Muscle of leg (tissue), 3 donors: ENCODE measurements at regions not wholly inside any gene's neighbourhood (a gene's known extent, or its start where the extent isn't known, plus 50 kb on each side); places are given as distances from the start of the nearest gene placed in this dataset.

Experiments
- DNase-seq: peaks from one replicate; pipeline ENCODE4 v3.0.0; 2013
- H3K27ac ChIP-seq: one replicate; pipeline ENCODE4 v1.5.1; 2013; ENCODE audit warnings: mild to moderate bottlenecking, low read length, control low read depth
- H3K27me3 ChIP-seq: one replicate; pipeline ENCODE4 v1.6.1; 2013; ENCODE audit warnings: low read length; ENCODE audit not compliant: control insufficient read depth, insufficient read depth
- H3K36me3 ChIP-seq: one replicate; pipeline ENCODE4 v1.6.1; 2013; ENCODE audit warnings: low read length; ENCODE audit not compliant: control insufficient read depth, insufficient read depth
- H3K4me1 ChIP-seq: one replicate; pipeline ENCODE4 v1.6.1; 2013; ENCODE audit warnings: low read length; ENCODE audit not compliant: control insufficient read depth, insufficient read depth
- H3K4me3 ChIP-seq: one replicate; pipeline ENCODE4 v1.5.1; 2013; ENCODE audit warnings: low read length, control low read depth
- H3K9me3 ChIP-seq: replicated peaks from 2 replicates; pipeline ENCODE4 v1.6.1; 2013; ENCODE audit warnings: low read depth, low read length; ENCODE audit not compliant: control insufficient read depth
- WGBS: methylation state at CpG from one replicate; pipeline ENCODE4 v1.1.5; 2013; ENCODE audit warnings: missing lambda C conversion rate; ENCODE audit not compliant: insufficient coverage; 5-methylcytosine and 5-hydroxymethylcytosine counted together

DNA sequence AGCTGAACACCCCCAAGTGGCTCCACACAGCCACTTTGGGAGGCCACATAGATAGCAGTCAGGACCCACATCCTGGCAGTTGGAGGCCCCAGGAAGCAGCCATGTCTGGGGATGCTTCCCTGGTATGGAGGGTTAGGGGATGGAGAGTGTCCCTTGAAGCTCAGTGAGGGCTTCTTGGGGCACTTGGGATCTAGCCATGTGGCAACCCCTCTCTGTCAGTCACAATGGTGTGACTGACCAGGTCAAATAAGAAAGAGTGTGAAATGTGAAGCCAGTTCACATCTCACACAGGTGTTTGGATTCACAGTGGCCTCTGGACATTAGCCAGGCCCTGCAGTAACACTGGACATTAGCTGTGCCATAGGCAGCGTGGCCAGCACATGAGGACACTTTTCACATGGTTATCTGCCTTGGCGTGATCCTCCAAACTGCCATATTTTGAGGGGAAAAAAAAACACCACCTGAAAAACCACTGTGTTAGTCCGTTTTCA lies 53.9 kb upstream of the IL17B start:
- Histone ChIP-seq H3K4me3 (no peak overlapping the region), H3K36me3 (peaks cover 10% of the 10 kb centered on the region), H3K27me3 (no peaks in the 10 kb centered on the region), H3K4me1 (peaks cover 9% of the 10 kb centered on the region), H3K27ac (no peak overlapping the region), H3K9me3 (no peaks in the 10 kb centered on the region)
- 67% methylated on average over 1 of the region's 3 CpGs for WGBS
- no peak for DNase-seq

DNA sequence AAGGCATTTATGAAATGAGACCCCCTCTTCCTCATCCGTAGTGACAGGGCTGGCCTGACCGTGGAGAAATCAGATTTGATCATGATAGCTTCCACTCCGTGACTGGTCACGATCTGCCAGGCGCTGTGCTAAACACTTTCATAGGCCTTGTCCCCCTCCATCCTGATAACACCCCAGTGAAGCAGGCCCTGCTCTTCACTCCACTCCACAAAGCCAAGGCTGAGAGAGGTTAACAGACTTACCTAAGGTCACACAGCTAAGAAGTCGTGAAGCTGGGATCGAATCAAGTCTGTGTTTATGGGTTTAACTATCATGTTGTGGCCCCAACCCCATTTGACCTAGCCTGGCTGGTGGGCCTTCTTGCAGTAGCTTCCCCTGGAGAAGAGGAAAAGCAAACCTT lies 53.3 kb upstream of the IL17B start:
- no peak overlapping the region for H3K4me3 ChIP-seq
- no peak overlapping the region for H3K27ac ChIP-seq
- peaks cover 9% of the 10 kb centered on the region for H3K4me1 ChIP-seq
- WGBS, result 79% methylated on average over 5 of the region's 7 CpGs
- peaks cover 12% of the 10 kb centered on the region for H3K36me3 ChIP-seq
- no peak for DNase-seq
- no peaks in the 10 kb centered on the region for H3K9me3 ChIP-seq
- H3K27me3 ChIP-seq, result no peaks in the 10 kb centered on the region

DNA sequence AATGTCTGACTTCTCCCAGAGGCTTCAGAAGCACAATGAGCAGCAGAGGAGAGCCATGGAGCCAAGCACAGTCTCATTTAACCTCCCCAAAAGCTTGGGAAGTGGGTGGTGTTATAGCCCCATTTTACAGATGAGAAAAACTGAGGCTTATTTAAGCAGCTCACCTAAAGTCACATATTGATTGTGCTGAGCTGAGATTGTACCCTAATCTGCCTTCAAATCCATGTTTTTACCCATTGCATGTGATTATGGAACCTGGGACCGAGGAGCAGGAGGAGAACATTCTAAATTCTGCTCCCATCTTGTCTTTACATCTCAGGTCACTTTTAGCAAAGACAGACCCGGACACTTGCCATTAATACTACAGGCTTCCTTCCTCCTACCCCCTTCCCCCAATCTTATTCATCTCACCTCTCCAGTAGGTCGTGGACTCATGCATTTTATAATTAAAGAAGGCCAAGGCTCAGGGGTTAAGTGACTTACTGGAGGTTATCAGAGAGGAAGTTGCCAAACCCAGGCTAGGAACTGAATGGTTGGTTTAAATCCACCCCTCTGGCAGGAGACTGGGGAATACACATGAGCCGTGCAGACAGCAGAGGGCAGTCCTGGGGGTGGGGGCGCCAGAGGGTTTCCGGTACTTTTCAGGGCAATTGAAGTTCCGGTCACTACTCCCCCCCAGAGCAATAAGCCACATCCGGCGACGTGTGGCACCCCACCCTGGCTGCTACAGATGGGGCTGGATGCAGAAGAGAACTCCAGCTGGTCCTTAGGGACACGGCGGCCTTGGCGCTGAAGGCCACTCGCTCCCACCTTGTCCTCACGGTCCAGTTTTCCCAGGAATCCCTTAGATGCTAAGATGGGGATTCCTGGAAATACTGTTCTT lies 51.0 kb upstream of the IL17B start:
- Histone ChIP-seq H3K27me3 (no peaks in the 10 kb centered on the region), H3K9me3 (no peaks in the 10 kb centered on the region), H3K36me3 (peaks cover 19% of the 10 kb centered on the region), H3K4me1 (peaks cover 9% of the 10 kb centered on the region), H3K4me3 (no peak overlapping the region), H3K27ac (peak overlapping the region; percentile 71)
- WGBS, result 52% methylated on average over 2 of the region's 15 CpGs
- no peak for DNase-seq
